Lower lobe of right lung (tissue), 2 donors: ENCODE measurements at regions not wholly inside any gene's neighbourhood (a gene's known extent, or its start where the extent isn't known, plus 50 kb on each side); places are given as distances from the start of the nearest gene placed in this dataset.

Source experiments
- ATAC-seq, 2 donors: fragments of 200-7000 bp; cut with Tn5 transposase; one replicate each; pipeline ENCODE4 v1.9.1; 2020 to 2022; ENCODE audit warnings: mild to moderate bottlenecking in 2 of 2, moderate library complexity in 2 of 2
- DNase-seq: peaks from one replicate; pipeline ENCODE4 v3.0.0-alpha.2; 2020
- H3K27ac ChIP-seq: fragments of 200-600 bp; one replicate; pipeline ENCODE4 v1.8.0; 2022
- H3K27me3 ChIP-seq: fragments of 200-600 bp; one replicate; pipeline ENCODE4 v1.8.0; 2022; ENCODE audit warnings: low read depth
- H3K36me3 ChIP-seq: fragments of 200-600 bp; one replicate; pipeline ENCODE4 v1.8.0; 2022; ENCODE audit warnings: mild to moderate bottlenecking
- H3K4me1 ChIP-seq: fragments of 200-600 bp; one replicate; pipeline ENCODE4 v1.8.0; 2022
- H3K4me3 ChIP-seq: fragments of 200-600 bp; one replicate; pipeline ENCODE4 v1.8.0; 2022; ENCODE audit warnings: mild to moderate bottlenecking
- H3K9me3 ChIP-seq: fragments of 200-600 bp; one replicate; pipeline ENCODE4 v1.8.0; 2022
- intact Hi-C: fragments of 100-400 bp; cut with DNase I; formaldehyde crosslinking; loops from one replicate; pipeline ENCODE4 v1.11.0; 2022
- TF ChIP-seq, protein P1 (sequence below): fragments of 200-600 bp; IDR thresholded peaks from one replicate; pipeline ENCODE4 v1.8.0; 2022; ENCODE audit warnings: antibody characterized with exemption, mild to moderate bottlenecking
- donor health status: DM: no; HTN: yes; CAD: no; lungs with severe emphysema.

DNA sequence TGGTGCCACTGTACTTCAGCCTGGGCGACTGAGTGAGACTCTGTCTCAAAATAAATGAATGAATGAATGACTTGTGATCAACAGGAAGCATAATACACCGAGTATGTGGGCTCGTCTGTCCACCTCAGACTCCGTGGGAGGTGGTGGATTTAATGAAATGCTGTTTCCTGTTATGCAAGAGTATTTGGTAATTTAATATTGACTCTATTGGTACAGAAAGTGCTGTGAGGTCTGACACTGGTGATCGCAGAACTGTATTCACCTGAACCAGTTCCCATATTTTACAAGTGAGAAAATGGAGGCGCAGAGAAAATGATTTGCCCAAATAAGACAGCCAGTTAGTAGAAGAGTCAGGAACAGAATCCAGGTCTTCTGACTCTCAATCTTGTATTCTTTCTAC, 423.3 kb downstream of the RAPGEF2 start:
- intact Hi-C loops = no loop called here
- H3K27ac ChIP-seq = no peak overlapping the region
- H3K4me3 ChIP-seq = no peak overlapping the region
- no peaks in the 10 kb centered on the region for H3K4me1 ChIP-seq
- ATAC-seq (no peak), DNase-seq (no peak)
- no peaks in the 10 kb centered on the region for H3K27me3 ChIP-seq
- no peaks in the 10 kb centered on the region for H3K9me3 ChIP-seq
- no peaks in the 10 kb centered on the region for H3K36me3 ChIP-seq
- TF ChIP-seq, protein P1, sequence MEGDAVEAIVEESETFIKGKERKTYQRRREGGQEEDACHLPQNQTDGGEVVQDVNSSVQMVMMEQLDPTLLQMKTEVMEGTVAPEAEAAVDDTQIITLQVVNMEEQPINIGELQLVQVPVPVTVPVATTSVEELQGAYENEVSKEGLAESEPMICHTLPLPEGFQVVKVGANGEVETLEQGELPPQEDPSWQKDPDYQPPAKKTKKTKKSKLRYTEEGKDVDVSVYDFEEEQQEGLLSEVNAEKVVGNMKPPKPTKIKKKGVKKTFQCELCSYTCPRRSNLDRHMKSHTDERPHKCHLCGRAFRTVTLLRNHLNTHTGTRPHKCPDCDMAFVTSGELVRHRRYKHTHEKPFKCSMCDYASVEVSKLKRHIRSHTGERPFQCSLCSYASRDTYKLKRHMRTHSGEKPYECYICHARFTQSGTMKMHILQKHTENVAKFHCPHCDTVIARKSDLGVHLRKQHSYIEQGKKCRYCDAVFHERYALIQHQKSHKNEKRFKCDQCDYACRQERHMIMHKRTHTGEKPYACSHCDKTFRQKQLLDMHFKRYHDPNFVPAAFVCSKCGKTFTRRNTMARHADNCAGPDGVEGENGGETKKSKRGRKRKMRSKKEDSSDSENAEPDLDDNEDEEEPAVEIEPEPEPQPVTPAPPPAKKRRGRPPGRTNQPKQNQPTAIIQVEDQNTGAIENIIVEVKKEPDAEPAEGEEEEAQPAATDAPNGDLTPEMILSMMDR = no peak

- DNase-seq (no peak), ATAC-seq (no peak)
- Histone ChIP-seq H3K9me3 (peaks cover 7% of the 10 kb centered on the region), H3K4me1 (no peaks in the 10 kb centered on the region), H3K36me3 (no peaks in the 10 kb centered on the region), H3K4me3 (no peak overlapping the region), H3K27me3 (no peaks in the 10 kb centered on the region), H3K27ac (no peak overlapping the region)
- intact Hi-C loops = no loop called here
- TF ChIP-seq, protein P1 = no peak
Measured at GRCh38 chr4:159534655-159535054, 431.8 kb downstream of the RAPGEF2 start.

DNA sequence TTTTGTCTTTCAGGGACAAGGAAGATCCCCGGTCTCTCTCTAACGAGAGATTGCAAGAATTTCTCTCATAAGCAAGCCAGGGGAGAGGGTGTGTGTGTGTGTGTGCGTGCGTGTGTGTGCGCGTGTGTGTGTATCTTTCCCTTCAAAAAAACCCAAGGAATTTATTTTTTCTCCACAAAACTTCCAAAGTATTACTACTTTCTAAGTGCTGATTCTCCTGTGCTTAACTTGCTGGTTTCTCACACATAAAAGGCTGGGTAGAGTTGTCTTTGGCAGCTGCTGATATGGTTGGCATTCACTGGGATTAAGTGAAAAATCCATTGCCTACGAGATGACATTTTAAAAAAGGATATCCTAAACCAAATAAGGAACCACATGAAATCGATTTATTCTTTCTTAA, 435.7 kb downstream of the RAPGEF2 start:
- no peak for ATAC-seq
- intact Hi-C loops = no loop called here
- no peaks in the 10 kb centered on the region for H3K36me3 ChIP-seq

GRCh38 chr4:159540038-159540437, 437.2 kb downstream of the RAPGEF2 start:
- ATAC-seq = no peak
- Histone ChIP-seq H3K27me3 (no peaks in the 10 kb centered on the region), H3K36me3 (no peaks in the 10 kb centered on the region), H3K27ac (no peak overlapping the region), H3K9me3 (peaks cover 7% of the 10 kb centered on the region), H3K4me3 (no peak overlapping the region), H3K4me1 (no peaks in the 10 kb centered on the region)
- TF ChIP-seq, protein P1 = no peak
- intact Hi-C loops = no loop called here
- no peak for DNase-seq

More for the DNA sequence above, 435.7 kb downstream of the RAPGEF2 start:
- Histone ChIP-seq H3K9me3 (peaks cover 7% of the 10 kb centered on the region), H3K27me3 (no peaks in the 10 kb centered on the region), H3K27ac (no peak overlapping the region), H3K4me1 (no peaks in the 10 kb centered on the region), H3K4me3 (no peak overlapping the region)
- no peak for DNase-seq
- TF ChIP-seq, protein P1 = no peak

GRCh38 chr4:159540501-159540900, 437.6 kb downstream of the RAPGEF2 start:
- no peaks in the 10 kb centered on the region for H3K36me3 ChIP-seq
- no peak overlapping the region for H3K4me3 ChIP-seq
- ATAC-seq = no peak
- no peaks in the 10 kb centered on the region for H3K4me1 ChIP-seq
- intact Hi-C loops = no loop called here
- peaks cover 7% of the 10 kb centered on the region for H3K9me3 ChIP-seq
- TF ChIP-seq, protein P1 = no peak
- no peak overlapping the region for H3K27ac ChIP-seq
- no peaks in the 10 kb centered on the region for H3K27me3 ChIP-seq
- DNase-seq = no peak

DNA sequence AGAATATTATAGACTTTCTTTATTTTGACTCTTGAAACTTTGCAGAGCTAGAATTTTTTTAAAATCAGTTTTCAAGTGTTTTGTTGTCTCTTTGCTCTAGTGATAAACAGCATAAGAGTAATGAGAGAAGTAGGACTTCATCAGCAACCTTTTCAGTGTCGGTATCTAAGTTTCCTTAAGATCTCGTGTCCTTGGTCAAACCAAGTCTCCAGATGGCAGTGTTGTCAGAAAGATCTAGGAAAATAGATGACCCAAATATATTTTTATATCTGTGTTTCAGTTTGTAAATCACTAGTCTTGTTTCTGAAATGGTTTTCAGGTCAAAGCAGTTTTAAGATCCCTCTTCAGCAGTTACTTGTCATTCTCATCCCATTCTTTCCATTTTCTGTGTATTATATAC, 438.3 kb downstream of the RAPGEF2 start:
- Histone ChIP-seq H3K27me3 (no peaks in the 10 kb centered on the region), H3K4me3 (no peak overlapping the region), H3K9me3 (peaks cover 3% of the 10 kb centered on the region), H3K27ac (no peak overlapping the region), H3K36me3 (no peaks in the 10 kb centered on the region), H3K4me1 (no peaks in the 10 kb centered on the region)
- DNase-seq = no peak
- intact Hi-C loops = no loop called here
- TF ChIP-seq, protein P1 = no peak
- no peak for ATAC-seq
